SKM-1 (cell line): ENCODE measurements at regions not wholly inside any gene's neighbourhood (a gene's known extent, or its start where the extent isn't known, plus 50 kb on each side); places are given as distances from the start of the nearest gene placed in this dataset.
"Not testable (repeated sequence)": the region's sequence is repeated elsewhere in the genome, so short reads cannot be mapped to it uniquely, and the experiment has no call there.

Experiments
- DNase-seq: peaks from one replicate; lab custom pipeline; 2025; ENCODE audit not compliant: unreplicated experiment; lab: John Stamatoyannopoulos, UW

DNA sequence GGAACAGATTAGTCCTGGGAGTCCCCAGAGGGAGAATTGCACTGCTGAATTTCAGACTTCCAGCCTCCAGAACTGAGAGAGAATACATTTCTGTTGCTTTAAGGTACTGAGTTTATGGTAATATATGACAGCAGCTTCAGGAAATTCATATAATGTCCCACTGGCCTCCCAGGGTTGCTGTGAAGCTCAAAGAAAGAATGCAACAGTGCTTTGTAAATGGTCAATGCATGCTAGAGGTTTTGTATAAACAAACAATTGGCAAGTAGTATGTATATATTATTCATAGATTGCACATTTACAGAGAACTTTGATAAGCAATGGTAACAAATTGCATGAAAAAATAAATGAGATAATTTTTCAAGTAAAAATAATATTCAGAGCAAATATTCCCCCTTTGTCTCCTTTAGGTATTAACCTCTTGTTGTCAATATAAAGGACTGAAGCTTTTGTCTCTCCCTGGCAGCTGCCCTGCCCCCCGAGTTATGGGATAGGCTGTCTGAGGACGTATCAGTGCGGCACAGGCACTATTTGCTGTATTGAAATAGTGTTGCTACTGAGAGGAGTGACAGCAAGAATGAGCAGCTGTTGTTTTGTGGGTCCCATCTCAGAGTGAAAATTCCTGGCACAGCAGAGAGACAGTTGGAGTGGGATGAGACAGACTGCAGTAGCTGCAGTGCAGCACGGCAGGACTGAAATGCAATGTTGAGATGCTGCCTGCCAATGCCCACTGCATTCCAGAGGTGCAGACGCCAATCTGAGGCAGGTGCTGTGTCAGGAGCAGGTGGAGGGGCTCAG is 194.2 kb upstream of the GLRA1 start:
- DNase-seq = no peak

DNA sequence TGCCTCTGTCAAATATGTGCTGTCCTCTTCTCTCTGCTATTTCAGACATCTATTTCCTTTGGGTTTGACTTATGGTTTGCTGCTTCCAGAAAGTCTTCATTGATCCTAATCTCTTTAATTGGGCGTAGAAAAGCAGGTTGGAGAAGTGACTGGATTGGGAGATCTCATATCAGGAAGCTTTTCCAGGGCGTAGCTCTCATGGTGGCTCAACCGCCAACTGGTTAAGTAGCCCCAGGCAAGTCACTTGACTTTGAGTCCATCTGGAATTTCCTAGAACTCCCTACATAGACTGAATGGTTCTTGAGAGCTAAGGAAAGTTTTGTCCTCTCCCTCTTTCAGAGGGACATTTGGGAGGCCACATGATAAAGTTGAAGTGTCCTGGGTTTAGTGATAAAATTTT is 192.3 kb upstream of the GLRA1 start:
- DNase-seq = no peak

DNA sequence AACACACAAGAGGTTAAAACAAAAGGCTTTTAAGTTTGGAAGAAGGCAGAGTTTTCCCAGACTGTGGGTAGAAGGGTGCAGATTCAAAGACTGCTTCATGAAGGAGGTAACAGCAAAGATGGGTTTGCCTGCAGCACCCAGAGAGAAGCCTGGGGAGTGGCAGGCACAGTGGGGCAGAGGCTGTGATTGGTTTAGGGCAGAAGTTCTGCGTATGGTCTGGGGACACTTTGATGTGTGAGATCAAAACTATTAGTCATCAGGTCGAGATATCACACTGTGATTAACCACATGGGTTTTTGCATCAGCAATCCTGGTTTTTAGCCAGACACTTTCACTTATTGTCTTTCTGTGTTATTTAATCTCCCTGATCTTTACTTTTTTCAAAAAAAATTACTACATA is 188.8 kb upstream of the GLRA1 start:
- DNase-seq = no peak

DNA sequence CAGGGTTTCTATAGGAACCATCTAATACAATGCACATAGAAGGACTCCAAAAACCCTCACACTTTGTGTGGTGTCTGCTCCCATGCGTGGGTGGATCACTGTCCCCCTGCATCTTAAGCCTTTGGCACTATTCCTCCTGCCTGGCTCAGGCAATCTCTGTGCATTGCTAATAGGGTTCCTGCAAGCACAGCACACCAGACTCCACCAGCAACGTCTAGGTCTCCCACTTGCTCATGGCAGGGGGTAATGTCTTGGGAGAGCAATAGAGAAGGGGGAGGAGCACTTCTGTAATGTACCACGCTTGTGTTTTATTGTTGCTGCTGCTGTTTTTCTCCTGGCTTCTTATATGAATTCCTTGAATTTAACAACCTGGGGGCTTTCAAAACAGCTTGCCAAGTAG is 182.6 kb upstream of the GLRA1 start:
- no peak for DNase-seq

DNA sequence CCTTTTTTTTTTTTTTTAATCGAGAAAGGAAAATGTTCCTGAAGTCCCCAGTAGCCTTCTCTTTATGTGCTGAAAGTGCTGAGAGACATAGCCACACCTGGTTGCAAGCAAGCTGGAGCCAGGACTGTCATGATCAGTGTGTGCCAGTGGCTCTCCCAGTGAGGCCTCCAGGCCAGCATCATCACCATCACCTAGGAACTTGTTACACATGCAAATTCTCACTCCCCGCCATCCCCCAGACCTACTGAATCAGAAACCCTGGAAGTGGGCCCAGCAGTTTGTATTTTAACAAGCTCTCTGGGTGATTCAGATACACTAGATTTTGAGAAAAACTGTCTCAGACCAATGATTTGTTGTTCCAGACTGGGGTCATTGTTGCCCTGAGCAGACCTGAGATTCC is 181.9 kb upstream of the GLRA1 start:
- DNase-seq = no peak

- DNase-seq = no peak
Measured at GRCh38 chr5:152105085-152105484, 180.4 kb upstream of the GLRA1 start.

DNA sequence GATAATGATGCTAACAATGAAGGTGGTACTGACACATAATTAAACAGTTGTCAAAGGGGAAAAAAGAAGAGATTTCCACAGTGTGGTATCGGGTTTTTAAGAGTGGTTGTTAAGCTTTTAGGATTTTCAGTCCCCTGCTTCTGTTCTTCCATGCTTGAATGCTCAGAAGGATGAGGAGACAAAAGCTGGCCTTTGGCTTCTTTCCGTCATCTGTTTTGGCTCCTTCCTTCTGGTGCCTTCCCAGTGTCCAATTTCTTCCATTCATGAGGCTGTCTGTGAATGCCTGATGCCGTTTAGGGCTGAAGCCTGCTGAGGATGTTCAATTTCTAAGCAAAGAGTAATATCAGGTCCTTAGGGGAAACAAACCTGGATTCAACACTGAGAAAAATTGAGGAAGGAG is 179.6 kb upstream of the GLRA1 start:
- DNase-seq = no peak

DNA sequence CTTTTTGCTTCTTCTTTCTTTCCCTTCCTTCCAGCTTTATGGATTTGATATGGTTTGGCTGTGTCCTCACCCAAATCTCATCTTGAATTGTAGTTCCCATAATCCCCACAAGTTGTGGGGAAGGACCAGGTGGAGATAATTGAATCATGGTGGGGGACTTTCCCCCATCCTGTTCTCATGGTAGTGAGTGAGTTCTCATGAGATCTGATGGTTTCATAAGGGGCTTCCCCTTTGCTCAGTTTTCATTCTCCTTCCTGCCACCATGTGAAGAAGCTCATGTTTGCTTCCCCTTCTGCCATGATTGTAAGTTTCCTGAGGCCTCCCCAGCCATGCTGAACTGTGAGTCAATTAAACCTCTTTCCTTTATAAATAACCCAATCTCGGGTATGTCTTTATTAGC is 178.3 kb upstream of the GLRA1 start:
- not testable (repeated sequence) for DNase-seq

- DNase-seq = no peak
Measured at GRCh38 chr5:152102057-152102456, 177.4 kb upstream of the GLRA1 start.

DNA sequence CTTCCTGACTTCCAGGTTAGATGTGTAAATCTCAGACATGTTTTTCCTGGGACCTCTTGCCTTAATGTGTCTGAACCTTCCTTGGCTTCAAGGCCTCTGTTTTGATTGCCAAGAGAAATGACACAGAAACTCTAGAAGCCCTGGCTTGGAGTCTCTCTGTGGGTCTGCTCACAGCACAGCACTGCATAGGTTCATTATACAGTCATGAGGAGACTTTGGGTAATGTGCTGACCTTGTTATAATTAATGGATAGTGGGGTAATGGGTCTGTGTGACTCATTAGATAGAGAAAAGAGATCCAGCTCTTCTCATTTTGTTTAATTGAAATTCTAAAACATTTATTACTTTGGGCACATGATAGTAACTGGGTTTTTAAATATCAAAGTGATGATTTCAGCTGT is 175.8 kb upstream of the GLRA1 start:
- no peak for DNase-seq

- no peak for DNase-seq
Measured at GRCh38 chr5:152097128-152097527, 172.5 kb upstream of the GLRA1 start.

- DNase-seq = no peak
Measured at GRCh38 chr5:152094716-152095115, 170.1 kb upstream of the GLRA1 start.

DNA sequence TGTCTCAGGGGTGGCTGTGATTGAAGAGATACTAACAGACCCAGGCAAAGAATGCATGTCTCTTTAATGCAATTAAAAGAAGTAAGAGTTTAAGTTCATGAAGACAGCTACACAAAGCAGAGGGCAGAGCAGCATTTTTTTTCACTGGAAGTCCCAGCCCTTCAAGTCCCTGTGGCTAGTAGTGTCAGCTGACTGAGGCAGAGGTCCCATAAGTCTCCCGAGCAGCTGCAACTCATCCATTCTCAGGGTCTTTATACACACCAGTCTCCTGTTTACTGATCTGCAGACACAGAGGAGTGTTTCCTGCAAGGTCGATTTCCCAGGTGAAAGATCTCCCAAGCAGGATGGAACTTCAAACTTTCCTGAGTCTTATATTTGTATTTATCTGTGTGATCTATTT is 169.4 kb upstream of the GLRA1 start:
- DNase-seq = no peak

- no peak for DNase-seq
Measured at GRCh38 chr5:152092580-152092979, 167.9 kb upstream of the GLRA1 start.

DNA sequence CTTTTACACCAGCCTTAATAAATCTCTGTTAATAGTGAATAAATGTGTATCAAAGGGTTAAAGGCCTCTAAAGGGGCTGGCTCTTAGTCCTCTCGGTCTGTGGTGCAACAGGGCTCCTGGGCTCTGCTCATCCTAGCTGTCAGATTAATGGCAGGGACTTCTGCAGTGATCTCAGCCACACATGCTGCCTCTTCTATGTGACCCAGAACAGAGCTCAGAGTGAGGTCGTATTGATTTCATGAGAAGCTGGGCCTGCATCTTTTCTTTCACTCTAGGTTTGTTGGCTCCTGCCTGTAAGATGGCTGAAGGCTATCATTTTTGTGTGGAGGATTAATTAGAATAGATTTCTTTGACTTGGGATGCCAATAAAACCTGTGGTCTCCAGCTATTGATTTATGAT is 165.0 kb upstream of the GLRA1 start:
- DNase-seq = no peak

- DNase-seq = no peak
Measured at GRCh38 chr5:152086668-152087067, 162.0 kb upstream of the GLRA1 start.

- no peak for DNase-seq
Measured at GRCh38 chr5:152084476-152084875, 159.8 kb upstream of the GLRA1 start.

DNA sequence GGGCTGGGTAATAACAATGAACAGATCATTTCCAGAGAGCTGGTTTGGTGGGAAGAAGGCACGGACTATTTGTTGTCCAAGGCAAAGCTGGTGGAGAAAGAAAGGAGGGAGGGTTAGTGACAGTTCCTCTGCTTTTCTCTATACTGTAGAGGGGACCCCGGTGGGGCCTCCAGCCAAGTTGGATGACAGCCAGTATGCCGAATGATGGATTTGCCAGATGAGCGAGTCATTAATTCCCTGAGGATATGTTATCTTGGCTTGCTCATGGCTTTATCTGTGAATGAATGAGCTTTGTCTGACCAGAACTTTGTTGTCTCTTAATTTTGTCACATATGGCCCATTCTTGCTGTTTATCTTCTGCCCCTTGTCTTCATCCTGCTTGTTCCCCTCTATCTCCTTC is 158.6 kb upstream of the GLRA1 start:
- DNase-seq = no peak

- DNase-seq = no peak
Measured at GRCh38 chr5:152072091-152072490, 147.4 kb upstream of the GLRA1 start.

DNA sequence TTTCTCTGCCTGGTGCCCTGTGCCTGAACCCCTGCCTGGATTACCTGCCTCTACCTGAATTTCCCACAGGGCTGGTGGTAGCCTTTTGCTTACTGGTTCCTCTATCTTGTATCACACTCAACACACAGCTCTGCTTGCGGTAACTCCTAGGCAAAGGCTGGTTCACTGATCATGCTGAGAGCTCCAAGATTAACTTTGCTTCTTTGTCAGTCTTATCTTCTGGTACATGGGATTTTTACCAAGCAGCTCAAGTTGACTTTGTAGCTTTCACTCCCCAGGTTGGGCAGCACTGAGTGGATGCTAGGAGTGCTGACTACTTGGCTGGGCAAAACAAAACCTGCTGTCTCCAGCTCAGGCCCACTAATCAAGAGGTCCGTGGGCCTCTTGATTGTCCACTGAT is 145.9 kb upstream of the GLRA1 start:
- no peak for DNase-seq

GRCh38 chr5:152066784-152067183 is 142.1 kb upstream of the GLRA1 start:
- DNase-seq = no peak

GRCh38 chr5:152063004-152063403 is 138.4 kb upstream of the GLRA1 start:
- no peak for DNase-seq

GRCh38 chr5:152061095-152061494 is 136.4 kb upstream of the GLRA1 start:
- no peak for DNase-seq
